HepG2 (cell line): ENCODE measurements at regions not wholly inside any gene's neighbourhood (a gene's known extent, or its start where the extent isn't known, plus 50 kb on each side); places are given as distances from the start of the nearest gene placed in this dataset.

ENCODE experiments used
- HHEX ChIP-seq: IDR thresholded peaks from 2 replicates; pipeline ENCODE4 v1.6.1; 2016; ENCODE audit warnings: control low read depth
- SOX6 ChIP-seq, 2 experiments: fragments of 450-650 bp in 1 of 2; sonication (generic) in 1 of 2; formaldehyde crosslinking in 1 of 2; IDR thresholded peaks; 2 replicates each; pipeline versions ENCODE4 v1.4.0 to v1.6.1; 2017 to 2020; ENCODE audit warnings: antibody characterized with exemption in 1 of 2, mild to moderate bottlenecking in 1 of 2, missing genetic modification reagents in 1 of 2
- ZBTB8A ChIP-seq: sonication (generic); formaldehyde crosslinking; IDR thresholded peaks from 2 replicates; pipeline ENCODE4 v1.4.0; 2020; ENCODE audit warnings: mild to moderate bottlenecking, low read depth, missing genetic modification reagents, borderline replicate concordance
- ZFP90 ChIP-seq: sonication (generic); formaldehyde crosslinking; IDR thresholded peaks from 2 replicates; pipeline ENCODE4 v1.8.0; 2022; ENCODE audit warnings: missing genetic modification reagents, mild to moderate bottlenecking, inconsistent platforms, borderline replicate concordance
- ZNF292 ChIP-seq: sonication (generic); formaldehyde crosslinking; IDR thresholded peaks from 2 replicates; pipeline ENCODE4 v1.8.1; 2022; ENCODE audit warnings: mild to moderate bottlenecking, low read depth, missing genetic modification reagents, borderline replicate concordance
- TF ChIP-seq, protein P1 (sequence below): sonication (generic); formaldehyde crosslinking; IDR thresholded peaks from 2 replicates; pipeline ENCODE4 v1.4.0; 2020; ENCODE audit warnings: mild to moderate bottlenecking, missing genetic modification reagents, borderline replicate concordance
- TF ChIP-seq, protein P2 (sequence below): sonication (generic); formaldehyde crosslinking; IDR thresholded peaks from 2 replicates; pipeline ENCODE4 v1.8.1; 2023; ENCODE audit warnings: mild to moderate bottlenecking, moderate library complexity, missing genetic modification reagents
- TF ChIP-seq, protein P3 (sequence below): sonication (generic); formaldehyde crosslinking; IDR thresholded peaks from 2 replicates; pipeline ENCODE4 v1.4.0; 2020; ENCODE audit warnings: missing genetic modification reagents, mild to moderate bottlenecking, borderline replicate concordance
- TF ChIP-seq, protein P4 (sequence below): sonication (generic); formaldehyde crosslinking; IDR thresholded peaks from 2 replicates; pipeline ENCODE4 v1.8.0; 2022; ENCODE audit warnings: mild to moderate bottlenecking, missing genetic modification reagents, moderate library complexity

DNA sequence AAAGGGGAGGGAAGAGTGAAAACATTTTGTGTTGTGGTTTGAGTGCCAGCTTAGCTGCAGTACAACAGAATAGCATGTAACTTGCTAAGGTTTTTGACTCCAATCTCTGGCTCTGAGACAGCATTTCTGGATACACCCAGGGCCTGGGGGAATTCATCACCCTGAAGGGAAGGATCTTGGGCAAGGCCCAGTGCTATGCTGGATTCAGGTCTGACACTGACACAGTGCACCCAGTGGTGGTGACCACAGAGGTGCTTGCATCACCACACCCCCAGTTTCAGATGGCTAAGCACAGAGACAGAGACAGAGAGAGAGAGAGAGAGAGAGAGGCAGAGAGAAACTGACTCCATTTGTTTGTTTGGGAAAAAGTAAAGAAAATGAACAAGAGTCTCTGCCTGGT lies 74.1 kb upstream of the KBTBD8 start (continued):
- TF ChIP-seq, protein P1, sequence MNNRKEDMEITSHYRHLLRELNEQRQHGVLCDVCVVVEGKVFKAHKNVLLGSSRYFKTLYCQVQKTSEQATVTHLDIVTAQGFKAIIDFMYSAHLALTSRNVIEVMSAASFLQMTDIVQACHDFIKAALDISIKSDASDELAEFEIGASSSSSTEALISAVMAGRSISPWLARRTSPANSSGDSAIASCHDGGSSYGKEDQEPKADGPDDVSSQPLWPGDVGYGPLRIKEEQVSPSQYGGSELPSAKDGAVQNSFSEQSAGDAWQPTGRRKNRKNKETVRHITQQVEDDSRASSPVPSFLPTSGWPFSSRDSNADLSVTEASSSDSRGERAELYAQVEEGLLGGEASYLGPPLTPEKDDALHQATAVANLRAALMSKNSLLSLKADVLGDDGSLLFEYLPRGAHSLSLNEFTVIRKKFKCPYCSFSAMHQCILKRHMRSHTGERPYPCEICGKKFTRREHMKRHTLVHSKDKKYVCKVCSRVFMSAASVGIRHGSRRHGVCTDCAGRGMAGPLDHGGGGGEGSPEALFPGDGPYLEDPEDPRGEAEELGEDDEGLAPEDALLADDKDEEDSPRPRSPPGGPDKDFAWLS (CRISPR knock-in tag) = no peak
- TF ChIP-seq, protein P2, sequence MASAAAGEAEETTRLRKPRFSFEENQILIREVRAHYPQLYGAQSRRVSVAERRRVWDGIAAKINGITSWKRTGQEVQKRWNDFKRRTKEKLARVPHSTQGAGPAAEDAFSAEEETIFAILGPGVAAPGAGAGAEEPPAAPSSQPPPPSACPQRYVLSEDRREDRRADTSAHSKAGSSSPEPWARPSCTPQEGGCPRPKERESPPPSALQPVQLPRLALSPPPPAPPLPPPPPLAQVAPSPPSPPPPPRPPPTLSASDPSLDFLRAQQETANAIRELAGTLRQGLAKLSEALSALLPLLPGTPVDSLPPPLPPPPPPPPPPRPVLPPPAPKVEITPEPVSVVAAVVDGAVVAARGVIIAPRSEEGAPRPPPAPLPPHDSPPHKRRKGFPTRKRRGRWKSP = no peak
- TF ChIP-seq ZFP90 (no peak), ZBTB8A (CRISPR knock-in tag) (no peak), HHEX (CRISPR knock-in tag) (no peak), ZNF292 (no peak), SOX6 (IDR thresholded peaks at IDR 0.05) (no peak), SOX6 (CRISPR knock-in tag; IDR thresholded peaks at IDR 0.05) (no peak)
- TF ChIP-seq, protein P3, sequence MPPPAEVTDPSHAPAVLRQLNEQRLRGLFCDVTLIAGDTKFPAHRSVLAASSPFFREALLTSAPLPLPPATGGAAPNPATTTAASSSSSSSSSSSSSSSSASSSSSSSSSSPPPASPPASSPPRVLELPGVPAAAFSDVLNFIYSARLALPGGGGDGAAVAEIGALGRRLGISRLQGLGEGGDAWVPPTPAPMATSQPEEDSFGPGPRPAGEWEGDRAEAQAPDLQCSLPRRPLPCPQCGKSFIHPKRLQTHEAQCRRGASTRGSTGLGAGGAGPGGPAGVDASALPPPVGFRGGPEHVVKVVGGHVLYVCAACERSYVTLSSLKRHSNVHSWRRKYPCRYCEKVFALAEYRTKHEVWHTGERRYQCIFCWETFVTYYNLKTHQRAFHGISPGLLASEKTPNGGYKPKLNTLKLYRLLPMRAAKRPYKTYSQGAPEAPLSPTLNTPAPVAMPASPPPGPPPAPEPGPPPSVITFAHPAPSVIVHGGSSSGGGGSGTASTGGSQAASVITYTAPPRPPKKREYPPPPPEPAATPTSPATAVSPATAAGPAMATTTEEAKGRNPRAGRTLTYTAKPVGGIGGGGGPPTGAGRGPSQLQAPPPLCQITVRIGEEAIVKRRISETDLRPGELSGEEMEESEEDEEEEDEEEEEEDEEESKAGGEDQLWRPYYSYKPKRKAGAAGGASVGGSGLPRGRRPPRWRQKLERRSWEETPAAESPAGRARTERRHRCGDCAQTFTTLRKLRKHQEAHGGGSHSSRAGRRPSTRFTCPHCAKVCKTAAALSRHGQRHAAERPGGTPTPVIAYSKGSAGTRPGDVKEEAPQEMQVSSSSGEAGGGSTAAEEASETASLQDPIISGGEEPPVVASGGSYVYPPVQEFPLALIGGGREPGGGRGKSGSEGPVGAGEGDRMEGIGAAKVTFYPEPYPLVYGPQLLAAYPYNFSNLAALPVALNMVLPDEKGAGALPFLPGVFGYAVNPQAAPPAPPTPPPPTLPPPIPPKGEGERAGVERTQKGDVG (CRISPR knock-in tag) = no peak
- TF ChIP-seq, protein P4, sequence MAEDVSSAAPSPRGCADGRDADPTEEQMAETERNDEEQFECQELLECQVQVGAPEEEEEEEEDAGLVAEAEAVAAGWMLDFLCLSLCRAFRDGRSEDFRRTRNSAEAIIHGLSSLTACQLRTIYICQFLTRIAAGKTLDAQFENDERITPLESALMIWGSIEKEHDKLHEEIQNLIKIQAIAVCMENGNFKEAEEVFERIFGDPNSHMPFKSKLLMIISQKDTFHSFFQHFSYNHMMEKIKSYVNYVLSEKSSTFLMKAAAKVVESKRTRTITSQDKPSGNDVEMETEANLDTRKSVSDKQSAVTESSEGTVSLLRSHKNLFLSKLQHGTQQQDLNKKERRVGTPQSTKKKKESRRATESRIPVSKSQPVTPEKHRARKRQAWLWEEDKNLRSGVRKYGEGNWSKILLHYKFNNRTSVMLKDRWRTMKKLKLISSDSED = no peak
- TF ChIP-seq, all 625 proteins: peak for 0
